HEK293T (cell line): ENCODE measurements at regions not wholly inside any gene's neighbourhood (a gene's known extent, or its start where the extent isn't known, plus 50 kb on each side); places are given as distances from the start of the nearest gene placed in this dataset.

Source experiments
- CTCF ChIA-PET: fragments of 350-600 bp; formaldehyde crosslinking; extraction: SDS; loops from one replicate; lab custom pipeline; 2021; ENCODE audit warnings: antibody characterized with exemption, inconsistent platforms; lab: Yijun Ruan, JAX
- POLR2A ChIA-PET: fragments of 350-600 bp; formaldehyde crosslinking; extraction: SDS; loops from one replicate; lab custom pipeline; 2020; ENCODE audit warnings: antibody characterized with exemption, inconsistent platforms; lab: Yijun Ruan, JAX
- DNase-seq: peaks from one replicate; pipeline ENCODE4 v3.0.0; 2012; ENCODE audit warnings: mixed read lengths; ENCODE audit errors: extremely low spot score
- ARNT ChIP-seq: fragments of 450-650 bp; IDR thresholded peaks from 2 replicates; pipeline ENCODE4 v1.6.1; 2017; ENCODE audit warnings: mild to moderate bottlenecking
- BHLHE40 ChIP-seq: fragments of 450-650 bp; IDR thresholded peaks from 2 replicates; pipeline ENCODE4 v1.6.1; 2016; ENCODE audit warnings: mild to moderate bottlenecking, moderate library complexity, borderline replicate concordance
- CTBP1 ChIP-seq: fragments of 450-650 bp; IDR thresholded peaks from 2 replicates; pipeline ENCODE4 v1.6.1; 2016; ENCODE audit warnings: borderline replicate concordance
- ELF4 ChIP-seq: fragments of 450-650 bp; IDR thresholded peaks from 2 replicates; pipeline ENCODE4 v1.6.1; 2017; ENCODE audit warnings: antibody characterized with exemption
- FOXA1 ChIP-seq: fragments of 450-650 bp; IDR thresholded peaks from 2 replicates; pipeline ENCODE4 v1.6.1; 2016; ENCODE audit warnings: mild to moderate bottlenecking
- FOXK2 ChIP-seq: fragments of 450-650 bp; IDR thresholded peaks from 2 replicates; pipeline ENCODE4 v1.6.1; 2016; ENCODE audit warnings: mild to moderate bottlenecking
- FOXM1 ChIP-seq: fragments of 450-650 bp; IDR thresholded peaks from 2 replicates; pipeline ENCODE4 v1.6.1; 2017; ENCODE audit warnings: mild to moderate bottlenecking, borderline replicate concordance
- HDGF ChIP-seq: fragments of 450-650 bp; IDR thresholded peaks from 2 replicates; pipeline ENCODE4 v1.6.1; 2017; ENCODE audit warnings: antibody characterized with exemption, borderline replicate concordance
- L3MBTL2 ChIP-seq: fragments of 450-650 bp; conservative IDR thresholded peaks from 2 replicates; pipeline ENCODE4 v1.6.1; 2016; ENCODE audit warnings: mild to moderate bottlenecking
- LEF1 ChIP-seq: fragments of 450-650 bp; IDR thresholded peaks from 2 replicates; pipeline ENCODE4 v1.6.1; 2017; ENCODE audit warnings: mild to moderate bottlenecking, borderline replicate concordance
- NFRKB ChIP-seq: fragments of 450-650 bp; IDR thresholded peaks from 2 replicates; pipeline ENCODE4 v1.6.1; 2016; ENCODE audit warnings: mild to moderate bottlenecking, moderate library complexity
- PKNOX1 ChIP-seq: fragments of 450-650 bp; IDR thresholded peaks from 2 replicates; pipeline ENCODE4 v1.6.1; 2016
- SP1 ChIP-seq: fragments of 450-650 bp; IDR thresholded peaks from 2 replicates; pipeline ENCODE4 v1.6.1; 2017
- SUZ12 ChIP-seq: fragments of 450-650 bp; IDR thresholded peaks from 2 replicates; pipeline ENCODE4 v1.6.1; 2016; ENCODE audit warnings: mild to moderate bottlenecking
- TARDBP ChIP-seq: fragments of 450-650 bp; IDR thresholded peaks from 2 replicates; pipeline ENCODE4 v1.6.1; 2016
- ZNF384 ChIP-seq: fragments of 450-650 bp; IDR thresholded peaks from 2 replicates; pipeline ENCODE4 v1.6.1; 2016

GRCh38 chr9:1208157-1208556 lies 158.0 kb downstream of the DMRT2 start:
- DNase-seq = no peak
- POLR2A ChIA-PET = no interaction called here
- no peak for TF ChIP-seq PKNOX1
- no peak for TF ChIP-seq SP1
- no peak for TF ChIP-seq ARNT
- TF ChIP-seq ZNF384 = no peak
- no peak for TF ChIP-seq FOXK2
- TF ChIP-seq NFRKB = no peak
- TF ChIP-seq FOXM1 = no peak
- TF ChIP-seq BHLHE40 = no peak
- TF ChIP-seq LEF1 = no peak
- no peak for TF ChIP-seq HDGF
- TF ChIP-seq CTBP1 = no peak
- CTCF ChIA-PET = no interaction called here

- TF ChIP-seq LEF1 (no peak), ZNF384 (no peak), PKNOX1 (no peak), CTBP1 (no peak), BHLHE40 (no peak), NFRKB (no peak), HDGF (no peak), TARDBP (no peak), ELF4 (no peak)
- CTCF ChIA-PET = no interaction called here
- no peak for DNase-seq
- POLR2A ChIA-PET = no interaction called here
Measured at GRCh38 chr9:1210954-1211353, 160.8 kb downstream of the DMRT2 start.

- DNase-seq = no peak
- TF ChIP-seq ZNF384 (no peak), CTBP1 (no peak), ARNT (no peak), TARDBP (no peak), NFRKB (no peak), FOXK2 (no peak), ELF4 (no peak)
- POLR2A ChIA-PET = no interaction called here
Measured at GRCh38 chr9:1216532-1216931, 166.4 kb downstream of the DMRT2 start.

GRCh38 chr9:1217076-1217475 lies 166.9 kb downstream of the DMRT2 start:
- POLR2A ChIA-PET = no interaction called here
- TF ChIP-seq ELF4 (no peak), FOXK2 (no peak), NFRKB (no peak)
- no peak for DNase-seq
- CTCF ChIA-PET = no interaction called here

More at GRCh38 chr9:1216532-1216931, 166.4 kb downstream of the DMRT2 start:
- CTCF ChIA-PET = no interaction called here

- CTCF ChIA-PET = no interaction called here
- DNase-seq = no peak
- TF ChIP-seq FOXM1 (no peak), NFRKB (no peak), SUZ12 (no peak)
- POLR2A ChIA-PET = no interaction called here
Measured at GRCh38 chr9:1219284-1219683, 169.1 kb downstream of the DMRT2 start.

- no peak for TF ChIP-seq HDGF
- TF ChIP-seq L3MBTL2 = no peak
- TF ChIP-seq FOXM1 = no peak
- no peak for TF ChIP-seq TARDBP
- no peak for TF ChIP-seq SP1
- no peak for TF ChIP-seq LEF1
- no peak for TF ChIP-seq NFRKB
- CTCF ChIA-PET = no interaction called here
- POLR2A ChIA-PET = no interaction called here
- DNase-seq = no peak
Measured at GRCh38 chr9:1221298-1221697, 171.1 kb downstream of the DMRT2 start.

- no peak for DNase-seq
- CTCF ChIA-PET = no interaction called here
- POLR2A ChIA-PET = no interaction called here
- no peak for TF ChIP-seq ARNT
- TF ChIP-seq ZNF384 = no peak
- TF ChIP-seq FOXK2 = no peak
- no peak for TF ChIP-seq ELF4
- no peak for TF ChIP-seq FOXA1
- no peak for TF ChIP-seq NFRKB
- no peak for TF ChIP-seq SUZ12
- no peak for TF ChIP-seq PKNOX1
- no peak for TF ChIP-seq LEF1
- TF ChIP-seq HDGF = no peak
- no peak for TF ChIP-seq L3MBTL2
- no peak for TF ChIP-seq BHLHE40
- TF ChIP-seq CTBP1 = no peak
Measured at GRCh38 chr9:1222511-1222910, 172.4 kb downstream of the DMRT2 start.
